GM12878 (cell line): ENCODE measurements at regions not wholly inside any gene's neighbourhood (a gene's known extent, or its start where the extent isn't known, plus 50 kb on each side); places are given as distances from the start of the nearest gene placed in this dataset.

ENCODE experiments used
- CBFB ChIP-seq: IDR thresholded peaks from 2 replicates; pipeline ENCODE4 v1.6.1; 2016; ENCODE audit warnings: antibody characterized with exemption, low read depth
- CREB1 ChIP-seq: IDR thresholded peaks from 2 replicates; pipeline ENCODE4 v1.6.1; 2012; ENCODE audit warnings: low read depth, mild to moderate bottlenecking, inconsistent platforms
- CTCF ChIP-seq, 3 experiments: IDR thresholded peaks in 2 of 3; conservative IDR thresholded peaks in 1 of 3; 2 replicates each; pipeline ENCODE4 v1.5.1; 2011; ENCODE audit warnings: low read depth in 3 of 3, low read length in 3 of 3, mild to moderate bottlenecking in 3 of 3, control low read depth in 2 of 3, moderate library complexity in 2 of 3, inconsistent platforms in 1 of 3, mixed read lengths in 1 of 3; ENCODE audit not compliant: control insufficient read depth in 2 of 3, insufficient read depth in 1 of 3; ENCODE audit errors: extremely low read depth in 1 of 3
- EED ChIP-seq: sonication (generic); IDR thresholded peaks from 2 replicates; pipeline ENCODE4 v1.6.1; 2016; ENCODE audit warnings: antibody characterized with exemption, low read depth
- EP300 ChIP-seq, 2 experiments: fragments of 150-350 bp in 1 of 2; IDR thresholded peaks; 2 replicates each; pipeline ENCODE4 v1.6.1; 2011 to 2012; ENCODE audit warnings: low read depth in 2 of 2, low read length in 2 of 2, borderline replicate concordance in 1 of 2, improper control_type of control experiment in 1 of 2, inconsistent platforms in 1 of 2; ENCODE audit not compliant: control insufficient read depth in 1 of 2
- EZH2 ChIP-seq: IDR thresholded peaks from 2 replicates; pipeline ENCODE4 v1.6.1; 2012; ENCODE audit warnings: low read depth, mild to moderate bottlenecking, control low read depth, inconsistent platforms, low read length, borderline replicate concordance; ENCODE audit not compliant: control insufficient read depth
- HDAC6 ChIP-seq: fragments of 200-600 bp; sonication (generic); IDR thresholded peaks from one replicate; pipeline ENCODE4 v1.8.0; 2017; ENCODE audit warnings: antibody characterized with exemption; ENCODE audit not compliant: unreplicated experiment
- MEF2A ChIP-seq: IDR thresholded peaks from 2 replicates; pipeline ENCODE4 v1.6.1; 2011; ENCODE audit warnings: low read depth, mild to moderate bottlenecking, low read length, moderate library complexity; ENCODE audit not compliant: insufficient read depth
- POLR2A ChIP-seq: IDR thresholded peaks from 2 replicates; pipeline ENCODE4 v1.6.1; 2011; ENCODE audit warnings: low read depth, mild to moderate bottlenecking, low read length
- STAT3 ChIP-seq: IDR thresholded peaks from 2 replicates; pipeline ENCODE4 v1.6.1; 2011; ENCODE audit warnings: low read depth, low read length, improper control_type of control experiment
- TAF1 ChIP-seq: IDR thresholded peaks from 2 replicates; pipeline ENCODE4 v1.6.1; 2011; ENCODE audit warnings: mild to moderate bottlenecking, low read depth, low read length, borderline replicate concordance
- TCF7 ChIP-seq: IDR thresholded peaks from 2 replicates; pipeline ENCODE4 v1.6.1; 2014; ENCODE audit warnings: antibody characterized with exemption, borderline replicate concordance

- TF ChIP-seq STAT3 (no peak), CTCF (IDR thresholded peaks at IDR 0.05 in 2 of 3, conservative IDR thresholded peaks at IDR 0.05 in 1 of 3; ENCODE audit: control insufficient read depth in 2 of 3, extremely low read depth in 1 of 3, insufficient read depth in 1 of 3, low read depth in 3 of 3, low read length in 3 of 3) (peak in 2 of 3 experiments; percentile 26 to 37; a peak in 2 of 6 replicates), TCF7 (no peak), CREB1 (no peak), CBFB (no peak), POLR2A (no peak), EED (no peak), TAF1 (no peak), HDAC6 (no peak), EP300 (IDR thresholded peaks at IDR 0.05; ENCODE audit: borderline replicate concordance in 1 of 2, control insufficient read depth in 1 of 2, low read depth in 2 of 2, low read length in 2 of 2) (no peak), MEF2A (no peak), EZH2 (no peak)
Measured at GRCh38 chr17:65455972-65456343, 105.5 kb downstream of the AXIN2 start.
